ENCODE measurements at regions not wholly inside any gene's neighbourhood (a gene's known extent, or its start where the extent isn't known, plus 50 kb on each side); places are given as distances from the start of the nearest gene placed in this dataset.

- no peak overlapping the region for H3K9ac ChIP-seq (ENCODE audit: low read length)
- DNase-seq = no peak
- H3K4me1 ChIP-seq (ENCODE audit: low read length) = no peaks in the 10 kb centered on the region
- H3K27me3 ChIP-seq (replicated peaks; ENCODE audit: insufficient read depth, low read length) = no peaks in the 10 kb centered on the region
- no peaks in the 10 kb centered on the region for H3K9me2 ChIP-seq (replicated peaks; ENCODE audit: insufficient read depth, low read length)
- H3K79me2 ChIP-seq (ENCODE audit: low read length) = no peaks in the 10 kb centered on the region
- H3K27ac ChIP-seq (ENCODE audit: low read length) = no peak overlapping the region
- H3K36me3 ChIP-seq (replicated peaks; ENCODE audit: insufficient read depth, low read length) = no peaks in the 10 kb centered on the region
- H3K4me3 ChIP-seq (ENCODE audit: low read length) = no peak overlapping the region
- no peaks in the 10 kb centered on the region for H3F3A ChIP-seq (ENCODE audit: insufficient read depth, low read length)
- TF ChIP-seq EZH2 (optimal IDR thresholded peaks at IDR 0.05; ENCODE audit: low read depth, low read length) (no peak), EZH2phosphoT487 (IDR thresholded peaks at IDR 0.05; ENCODE audit: low read length) (no peak)
- TF ChIP-seq, protein P1, sequence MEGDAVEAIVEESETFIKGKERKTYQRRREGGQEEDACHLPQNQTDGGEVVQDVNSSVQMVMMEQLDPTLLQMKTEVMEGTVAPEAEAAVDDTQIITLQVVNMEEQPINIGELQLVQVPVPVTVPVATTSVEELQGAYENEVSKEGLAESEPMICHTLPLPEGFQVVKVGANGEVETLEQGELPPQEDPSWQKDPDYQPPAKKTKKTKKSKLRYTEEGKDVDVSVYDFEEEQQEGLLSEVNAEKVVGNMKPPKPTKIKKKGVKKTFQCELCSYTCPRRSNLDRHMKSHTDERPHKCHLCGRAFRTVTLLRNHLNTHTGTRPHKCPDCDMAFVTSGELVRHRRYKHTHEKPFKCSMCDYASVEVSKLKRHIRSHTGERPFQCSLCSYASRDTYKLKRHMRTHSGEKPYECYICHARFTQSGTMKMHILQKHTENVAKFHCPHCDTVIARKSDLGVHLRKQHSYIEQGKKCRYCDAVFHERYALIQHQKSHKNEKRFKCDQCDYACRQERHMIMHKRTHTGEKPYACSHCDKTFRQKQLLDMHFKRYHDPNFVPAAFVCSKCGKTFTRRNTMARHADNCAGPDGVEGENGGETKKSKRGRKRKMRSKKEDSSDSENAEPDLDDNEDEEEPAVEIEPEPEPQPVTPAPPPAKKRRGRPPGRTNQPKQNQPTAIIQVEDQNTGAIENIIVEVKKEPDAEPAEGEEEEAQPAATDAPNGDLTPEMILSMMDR (IDR thresholded peaks at IDR 0.05; ENCODE audit: low read length) = no peak
- no peaks in the 10 kb centered on the region for H3K9me3 ChIP-seq (replicated peaks; ENCODE audit: insufficient read depth, low read length)
- no peak overlapping the region for H2AFZ ChIP-seq (ENCODE audit: low read length)
- H4K20me1 ChIP-seq (ENCODE audit: insufficient read depth, low read length) = no peaks in the 10 kb centered on the region
- no peak overlapping the region for H3K4me2 ChIP-seq (ENCODE audit: low read depth, low read length)
Measured at GRCh38 chr2:234335661-234336228, 161.1 kb downstream of the ARL4C start.

- H3K9me3 ChIP-seq (replicated peaks; ENCODE audit: insufficient read depth, low read length) = no peaks in the 10 kb centered on the region
- DNase-seq = no peak
- H3K4me2 ChIP-seq (ENCODE audit: low read depth, low read length) = no peak overlapping the region
- no peaks in the 10 kb centered on the region for H3F3A ChIP-seq (ENCODE audit: insufficient read depth, low read length)
- H3K9me2 ChIP-seq (replicated peaks; ENCODE audit: insufficient read depth, low read length) = no peaks in the 10 kb centered on the region
- no peaks in the 10 kb centered on the region for H3K79me2 ChIP-seq (ENCODE audit: low read length)
- H3K4me1 ChIP-seq (ENCODE audit: low read length) = no peaks in the 10 kb centered on the region
- no peak overlapping the region for H3K9ac ChIP-seq (ENCODE audit: low read length)
- H3K36me3 ChIP-seq (replicated peaks; ENCODE audit: insufficient read depth, low read length) = no peaks in the 10 kb centered on the region
- H2AFZ ChIP-seq (ENCODE audit: low read length) = no peak overlapping the region
- H4K20me1 ChIP-seq (ENCODE audit: insufficient read depth, low read length) = no peaks in the 10 kb centered on the region
- no peak overlapping the region for H3K4me3 ChIP-seq (ENCODE audit: low read length)
- no peak for TF ChIP-seq EZH2phosphoT487 (IDR thresholded peaks at IDR 0.05; ENCODE audit: low read length)
- TF ChIP-seq, protein P1 (IDR thresholded peaks at IDR 0.05; ENCODE audit: low read length) = no peak
- no peak for TF ChIP-seq EZH2 (optimal IDR thresholded peaks at IDR 0.05; ENCODE audit: low read depth, low read length)
- no peaks in the 10 kb centered on the region for H3K27me3 ChIP-seq (replicated peaks; ENCODE audit: insufficient read depth, low read length)
- H3K27ac ChIP-seq (ENCODE audit: low read length) = no peak overlapping the region
Measured at GRCh38 chr2:234334756-234335155, 162.1 kb downstream of the ARL4C start.

- H3K36me3 ChIP-seq (replicated peaks; ENCODE audit: insufficient read depth, low read length) = no peaks in the 10 kb centered on the region
- no peaks in the 10 kb centered on the region for H3K27me3 ChIP-seq (replicated peaks; ENCODE audit: insufficient read depth, low read length)
- no peaks in the 10 kb centered on the region for H3K79me2 ChIP-seq (ENCODE audit: low read length)
- DNase-seq = no peak
- H3K4me1 ChIP-seq (ENCODE audit: low read length) = no peaks in the 10 kb centered on the region
- no peaks in the 10 kb centered on the region for H4K20me1 ChIP-seq (ENCODE audit: insufficient read depth, low read length)
- no peaks in the 10 kb centered on the region for H3F3A ChIP-seq (ENCODE audit: insufficient read depth, low read length)
- H3K9me2 ChIP-seq (replicated peaks; ENCODE audit: insufficient read depth, low read length) = no peaks in the 10 kb centered on the region
- TF ChIP-seq EZH2 (optimal IDR thresholded peaks at IDR 0.05; ENCODE audit: low read depth, low read length) (no peak), EZH2phosphoT487 (IDR thresholded peaks at IDR 0.05; ENCODE audit: low read length) (no peak)
- TF ChIP-seq, protein P1 (IDR thresholded peaks at IDR 0.05; ENCODE audit: low read length) = no peak
- H3K4me3 ChIP-seq (ENCODE audit: low read length) = no peak overlapping the region
- no peak overlapping the region for H3K27ac ChIP-seq (ENCODE audit: low read length)
- no peak overlapping the region for H3K4me2 ChIP-seq (ENCODE audit: low read depth, low read length)
- H3K9me3 ChIP-seq (replicated peaks; ENCODE audit: insufficient read depth, low read length) = no peaks in the 10 kb centered on the region
- no peak overlapping the region for H2AFZ ChIP-seq (ENCODE audit: low read length)
- no peak overlapping the region for H3K9ac ChIP-seq (ENCODE audit: low read length)
Measured at GRCh38 chr2:234334151-234334550, 162.7 kb downstream of the ARL4C start.
